ENCODE measurements at regions not wholly inside any gene's neighbourhood (a gene's known extent, or its start where the extent isn't known, plus 50 kb on each side); places are given as distances from the start of the nearest gene placed in this dataset.

DNA sequence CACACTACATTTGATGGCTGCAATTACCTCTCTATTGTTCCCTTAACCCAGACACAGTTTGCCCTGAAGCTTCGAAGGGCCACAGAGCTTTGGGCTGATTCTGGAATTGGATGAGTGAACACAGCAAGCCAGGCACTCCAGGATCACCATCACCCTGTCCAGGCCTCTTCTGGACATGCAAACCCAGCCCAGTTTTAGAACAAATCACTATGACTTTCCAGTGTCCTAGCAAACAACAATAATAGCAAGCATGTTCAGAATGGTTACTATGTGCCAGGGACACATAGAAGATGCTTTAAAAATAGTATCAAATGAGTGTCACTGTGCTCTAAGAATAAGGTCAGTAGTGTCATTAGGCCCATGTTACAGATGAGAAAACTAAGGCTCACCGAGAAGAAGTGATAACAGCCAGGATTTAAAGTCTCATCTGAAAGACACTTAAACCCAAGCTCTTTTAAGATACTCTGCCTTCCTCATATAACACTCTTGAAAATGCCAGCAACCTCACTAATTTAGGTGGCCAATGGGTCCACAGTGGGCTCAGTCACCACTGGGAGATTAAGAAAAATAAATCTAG is 191.7 kb upstream of the STK17B start:
- no peak for DNase-seq

DNA sequence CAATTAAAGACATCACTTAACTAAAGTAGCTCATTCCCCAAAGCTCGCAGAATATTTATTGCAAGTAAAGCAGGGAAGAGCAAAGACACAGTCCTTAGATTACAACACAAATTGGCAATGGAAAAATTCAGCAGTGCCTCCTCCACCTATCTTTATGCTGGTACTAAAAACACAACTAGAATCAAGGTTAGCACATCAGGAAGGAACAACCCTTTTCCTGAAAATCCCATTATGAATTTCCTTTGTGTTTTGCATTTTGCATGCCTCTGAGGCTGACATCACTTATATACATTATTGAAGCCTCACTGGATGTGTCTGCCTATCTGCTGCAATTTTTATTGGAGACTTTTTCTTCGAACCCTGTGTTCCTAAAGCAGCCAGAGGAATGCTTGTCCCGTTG is 193.8 kb upstream of the STK17B start:
- no peak for DNase-seq

DNA sequence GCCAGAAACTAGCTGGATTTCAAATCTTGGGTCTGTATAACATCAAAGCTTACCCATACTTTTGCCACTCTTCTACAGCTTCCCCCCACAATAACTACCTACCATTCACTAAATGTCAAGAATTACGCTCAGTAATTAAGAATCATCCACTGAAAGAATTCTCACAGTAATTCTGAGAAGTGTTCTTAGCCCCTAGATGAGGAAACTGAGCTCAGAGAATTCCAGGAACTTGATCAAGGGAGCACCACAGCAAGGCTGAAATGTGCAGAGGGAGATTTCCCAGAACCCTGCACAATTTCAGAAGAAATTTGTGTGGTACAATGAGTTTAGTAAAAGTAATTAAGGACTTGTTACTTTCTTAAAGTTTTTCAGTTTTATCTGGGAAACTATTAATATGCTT is 194.5 kb upstream of the STK17B start:
- DNase-seq = no peak

DNA sequence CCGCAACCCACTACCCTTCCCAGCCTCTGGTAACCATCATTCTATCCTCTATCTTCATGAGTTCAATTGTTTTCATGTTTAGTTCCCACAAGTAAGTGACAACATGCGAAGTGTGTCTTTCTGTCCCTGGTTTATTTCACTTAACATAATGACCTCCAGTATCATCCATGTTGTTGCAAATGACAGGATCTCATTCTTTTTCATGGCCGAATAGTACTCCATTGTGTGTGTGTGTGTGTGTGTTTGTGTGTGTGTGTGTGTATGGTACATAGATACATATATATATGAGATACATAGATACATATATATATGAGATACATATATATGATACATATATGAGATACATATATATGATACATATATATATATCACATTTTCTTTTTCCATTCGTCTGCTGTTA is 196.3 kb upstream of the STK17B start:
- no peak for DNase-seq

- no peak for DNase-seq
Observed at GRCh38 chr2:196368546-196369225, 197.3 kb upstream of the STK17B start.

DNA sequence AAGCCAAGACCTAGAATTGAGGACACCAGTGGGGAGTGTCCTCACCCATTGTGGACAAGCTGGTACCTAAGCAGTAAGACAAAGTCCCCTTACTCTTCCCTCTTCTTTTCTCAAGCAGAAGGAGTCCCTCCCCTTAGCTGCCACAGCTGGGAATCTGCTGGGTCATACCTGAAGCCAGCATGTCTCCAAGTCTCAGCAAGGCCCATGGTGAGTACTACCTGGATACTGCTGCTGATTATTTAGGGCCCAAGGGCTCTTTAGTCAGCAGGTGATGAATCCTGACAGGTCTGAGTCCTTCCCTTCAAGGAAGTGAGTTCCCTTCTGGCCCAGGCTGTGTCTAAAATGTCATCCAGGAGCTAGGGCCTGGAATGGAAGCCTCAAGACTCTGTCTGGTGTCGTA is 198.6 kb upstream of the STK17B start:
- DNase-seq = no peak

DNA sequence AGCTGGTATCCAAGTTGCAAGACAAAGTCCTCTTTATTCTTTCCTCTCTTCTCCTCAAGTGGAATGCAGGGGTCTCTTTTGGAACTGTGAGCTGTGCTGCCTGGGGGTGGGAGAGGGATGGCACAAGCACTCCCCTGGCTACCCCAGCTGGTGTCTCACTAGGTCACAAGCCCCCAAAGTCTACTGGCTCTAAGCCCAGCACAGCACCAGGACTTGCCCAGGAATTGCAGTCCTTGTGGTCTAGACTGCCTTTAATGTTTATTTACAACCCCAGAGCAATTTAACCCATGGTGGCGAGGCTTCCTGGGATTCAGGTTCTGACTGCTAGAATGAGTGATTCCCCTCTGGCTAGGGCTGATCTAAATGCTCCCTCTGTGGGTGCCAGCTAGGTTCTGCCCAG is 199.0 kb upstream of the STK17B start:
- DNase-seq = no peak

DNA sequence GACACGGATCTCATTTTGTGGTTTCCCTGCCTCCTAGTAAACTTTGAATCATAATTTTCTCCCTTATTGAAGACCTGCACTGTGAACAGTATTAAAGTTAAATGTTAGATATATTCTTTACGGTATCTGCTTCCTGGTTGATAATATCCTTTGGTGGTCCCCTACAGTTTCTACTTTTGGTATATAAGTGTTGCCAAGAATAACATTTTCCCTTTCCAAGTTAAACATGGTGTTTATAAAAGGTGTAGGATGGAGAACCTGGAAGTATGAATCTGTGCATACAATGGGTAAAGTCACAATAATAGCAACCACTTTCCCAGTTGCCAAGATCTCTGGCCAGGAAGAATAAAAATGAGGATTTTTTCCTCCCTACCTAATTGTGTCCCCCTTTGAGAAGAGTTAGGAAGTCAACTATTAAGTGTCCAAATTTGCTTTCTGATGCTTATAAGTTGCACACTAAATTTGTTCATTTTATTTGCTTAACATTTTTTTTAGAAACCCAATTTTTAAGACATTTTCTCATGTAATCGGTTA is 201.0 kb upstream of the STK17B start:
- no peak for DNase-seq

DNA sequence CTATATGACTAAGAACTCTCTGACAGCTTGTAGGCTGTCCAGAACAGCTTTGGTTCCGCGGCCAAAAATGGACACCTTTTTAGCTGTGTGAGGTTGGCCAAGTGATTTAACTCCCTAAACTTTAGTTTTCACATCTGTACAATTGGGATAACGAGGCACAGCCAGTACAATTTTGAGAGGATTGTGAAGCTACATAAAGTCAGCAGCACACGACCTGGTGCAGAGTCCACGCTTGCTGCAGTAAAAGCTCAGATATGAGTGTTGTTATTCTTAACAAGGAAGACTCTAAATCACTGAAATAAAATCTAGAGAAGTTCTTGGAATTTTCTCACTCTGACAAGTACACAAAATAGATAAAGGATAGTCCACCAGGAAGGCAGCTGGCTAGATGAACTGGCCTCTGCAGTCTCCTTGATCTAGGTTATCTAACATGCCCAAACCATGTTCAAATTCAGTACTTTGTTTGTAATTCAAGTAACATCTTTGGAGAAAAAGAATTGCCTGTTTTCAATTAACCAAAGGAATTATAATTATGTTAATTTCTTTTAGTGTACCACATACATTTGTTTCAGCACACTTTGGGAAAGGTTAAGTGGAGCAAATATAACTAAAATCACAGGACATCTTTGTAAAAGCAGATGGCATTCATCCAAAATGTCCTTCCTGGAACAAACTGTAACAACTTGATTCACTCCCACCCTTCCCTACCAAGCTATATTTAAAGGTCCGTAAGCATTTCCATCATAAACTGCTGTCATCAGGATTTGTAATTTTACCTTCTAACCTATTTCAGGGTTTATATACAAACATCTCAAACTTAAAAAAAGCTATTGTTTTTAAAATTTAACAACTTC is 201.7 kb upstream of the STK17B start:
- DNase-seq = no peak

DNA sequence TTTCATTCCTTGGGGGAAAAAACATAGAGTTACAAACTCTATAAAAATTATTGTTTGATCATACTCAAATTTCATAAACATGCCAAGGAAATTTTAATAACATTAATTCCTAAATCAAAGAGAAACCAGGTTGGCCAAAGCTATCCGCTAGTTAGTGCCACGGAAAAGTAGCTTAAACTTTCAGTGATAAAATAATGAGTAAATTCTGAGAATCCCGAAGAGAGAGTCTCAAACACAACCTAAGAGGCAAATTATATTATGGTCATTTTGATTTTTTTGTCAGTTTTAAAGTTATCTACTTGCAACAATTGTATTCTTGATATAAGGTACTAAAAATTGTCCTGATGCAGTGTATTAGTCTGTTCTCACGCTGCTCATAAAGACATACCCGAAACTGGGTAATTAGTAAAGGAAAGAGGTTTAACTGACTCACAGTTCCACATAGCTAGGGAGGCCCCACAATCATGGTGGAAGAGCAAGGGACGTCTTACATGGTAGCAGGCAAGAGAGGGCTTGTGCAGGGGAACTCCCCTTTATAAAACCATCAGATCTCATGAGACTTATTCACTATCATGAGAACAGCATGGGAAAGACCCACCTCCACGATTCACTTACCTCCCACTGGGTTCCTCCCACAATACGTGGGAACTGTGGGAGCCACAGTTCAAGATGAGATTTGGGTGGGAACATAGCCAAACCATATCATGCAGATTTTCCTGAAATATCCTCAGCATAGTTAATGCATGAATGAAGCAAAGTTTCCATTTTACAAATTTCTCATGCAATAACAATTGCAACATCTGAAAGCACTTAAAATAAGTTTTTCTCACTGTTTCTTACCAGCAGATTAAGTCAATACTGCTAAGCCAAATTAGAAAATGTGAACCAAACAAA is 205.9 kb upstream of the STK17B start:
- DNase-seq = no peak

GRCh38 chr2:196379600-196379999 is 208.2 kb upstream of the STK17B start:
- no peak for DNase-seq

DNA sequence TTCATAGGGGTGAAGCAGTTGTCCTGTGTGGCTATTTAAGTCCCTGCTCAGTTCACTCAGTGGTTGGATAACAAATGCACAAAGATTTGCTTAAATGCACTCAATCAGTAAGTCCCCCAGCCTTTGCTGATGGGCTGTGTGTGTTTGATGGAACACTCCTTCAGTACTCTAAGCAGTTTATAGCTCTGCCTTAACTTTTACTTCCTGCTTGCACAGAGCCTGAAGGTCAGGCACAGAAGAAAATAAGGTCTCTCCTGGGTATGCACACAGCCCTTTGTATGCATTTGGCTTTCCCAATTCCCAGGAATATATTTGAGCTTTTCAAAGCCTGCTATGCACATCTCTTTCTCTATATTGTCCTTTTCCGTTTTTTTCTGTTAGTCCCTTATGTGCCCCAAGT is 208.7 kb upstream of the STK17B start:
- DNase-seq = no peak

GRCh38 chr2:196380575-196380974 is 209.2 kb upstream of the STK17B start:
- no peak for DNase-seq

DNA sequence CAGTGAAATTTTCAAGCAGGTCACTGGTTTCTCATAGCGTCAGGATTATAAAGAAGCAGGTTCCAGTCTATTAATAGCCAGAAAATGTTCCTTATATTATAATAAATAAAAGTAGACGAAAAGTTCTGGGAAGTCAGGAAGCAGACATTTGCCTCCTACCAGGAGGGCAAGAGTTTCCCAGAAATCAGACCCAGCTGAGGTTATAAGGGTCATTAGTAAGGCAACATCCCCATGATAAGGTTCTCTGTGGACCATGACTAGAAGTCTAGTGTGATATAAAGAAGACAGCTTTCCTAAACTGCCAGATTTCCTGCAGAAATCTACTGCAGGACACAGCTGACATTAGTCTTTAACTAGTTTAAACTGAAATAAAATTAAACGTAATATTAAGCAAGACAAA is 210.1 kb upstream of the STK17B start:
- DNase-seq = no peak

DNA sequence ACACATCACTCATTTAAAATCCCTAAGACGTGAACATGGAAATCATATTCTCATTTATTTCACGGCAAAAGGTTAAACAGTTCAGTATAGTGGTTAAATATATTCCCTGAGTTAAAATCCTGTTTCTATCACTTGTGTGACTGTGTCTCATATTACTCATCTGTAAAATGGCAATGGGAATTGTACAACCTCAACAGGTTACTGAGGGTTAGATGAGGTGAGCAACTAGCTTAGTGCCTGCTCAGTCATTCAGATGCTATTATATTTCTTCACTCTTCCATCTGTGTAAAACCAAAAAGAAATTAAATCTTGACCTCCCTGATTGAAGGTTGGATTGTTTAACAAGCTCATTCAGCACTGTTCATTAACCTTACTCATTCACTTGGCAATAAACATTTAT is 212.4 kb upstream of the STK17B start:
- no peak for DNase-seq

DNA sequence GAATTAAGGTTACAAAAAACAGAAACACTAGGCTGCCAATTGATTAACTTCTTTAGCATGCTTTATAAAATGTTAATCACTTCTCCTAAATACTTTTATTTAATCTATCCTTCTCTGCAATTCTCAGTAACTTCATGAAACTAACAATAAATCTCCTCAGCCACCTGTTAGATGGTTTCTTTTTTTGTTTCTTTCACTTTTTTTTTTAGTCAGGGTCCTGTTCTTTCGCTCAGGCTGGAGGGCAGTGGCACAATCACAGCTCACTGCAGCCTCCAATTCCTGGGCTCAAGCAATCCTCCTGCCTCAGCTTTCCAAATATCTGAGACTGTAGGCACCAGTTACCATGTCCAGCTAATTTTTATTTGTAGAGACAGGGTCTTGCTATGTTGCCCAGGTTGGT is 213.4 kb upstream of the STK17B start:
- no peak for DNase-seq

- DNase-seq = no peak
Observed at GRCh38 chr2:196389670-196390069, 218.3 kb upstream of the STK17B start.

GRCh38 chr2:196390243-196391148 is 219.1 kb upstream of the STK17B start:
- no peak for DNase-seq

DNA sequence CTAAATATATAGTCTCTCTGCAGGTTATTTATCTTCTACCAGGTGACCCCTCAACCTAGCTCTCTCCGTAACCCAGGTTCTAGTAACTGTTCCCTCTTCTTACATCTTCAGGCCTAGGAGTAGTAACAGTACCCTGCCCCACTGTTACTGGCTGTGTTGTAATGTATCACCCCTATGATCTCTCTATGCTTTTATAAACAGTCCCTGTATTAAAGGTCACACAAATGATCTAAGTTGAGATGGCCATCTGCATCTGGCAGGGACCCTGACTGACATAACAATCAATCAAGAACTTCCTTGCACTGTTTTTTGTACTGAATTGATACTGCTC is 219.7 kb upstream of the STK17B start:
- DNase-seq = no peak

GRCh38 chr2:196399096-196399495 is 227.7 kb upstream of the STK17B start:
- no peak for DNase-seq

- DNase-seq = no peak
Observed at GRCh38 chr2:196399722-196400691, 228.6 kb upstream of the STK17B start.

All from activated CD8-positive, alpha-beta memory T cell treated with anti-CD3 and anti-CD28 coated beads, Interleukin-2, amount 50 U/mL, for 4 hours (primary cell).